ENCODE measurements at regions not wholly inside any gene's neighbourhood (a gene's known extent, or its start where the extent isn't known, plus 50 kb on each side); places are given as distances from the start of the nearest gene placed in this dataset.
A peak's percentile ranks its signal among the peaks of the same experiment; 100 is the strongest.

- H3K4me3 ChIP-seq (ENCODE audit: low read depth, low read length) = no peak overlapping the region
- H3K27ac ChIP-seq (ENCODE audit: extremely low read depth, low read depth, low read length) = no peak overlapping the region
- H3K36me3 ChIP-seq (ENCODE audit: control insufficient read depth in 2 of 2, insufficient read depth in 1 of 2, low read length in 2 of 2) = no peaks in the 10 kb centered on the region
- H3K9me3 ChIP-seq (ENCODE audit: control insufficient read depth, insufficient read depth, low read depth, low read length) = no peaks in the 10 kb centered on the region
- ChIA-PET POLR2A (no interaction called here), CTCF (no interaction called here)
- no peaks in the 10 kb centered on the region for H3K4me1 ChIP-seq (ENCODE audit: control insufficient read depth, insufficient read depth, low read length)
- TF ChIP-seq ZNF704 (tag by site-specific recombination; IDR thresholded peaks at IDR 0.05) = no peak
- no peak for TF ChIP-seq ZBTB7A (tag by site-specific recombination; IDR thresholded peaks at IDR 0.05; ENCODE audit: low read depth)
- TF ChIP-seq, protein P1, sequence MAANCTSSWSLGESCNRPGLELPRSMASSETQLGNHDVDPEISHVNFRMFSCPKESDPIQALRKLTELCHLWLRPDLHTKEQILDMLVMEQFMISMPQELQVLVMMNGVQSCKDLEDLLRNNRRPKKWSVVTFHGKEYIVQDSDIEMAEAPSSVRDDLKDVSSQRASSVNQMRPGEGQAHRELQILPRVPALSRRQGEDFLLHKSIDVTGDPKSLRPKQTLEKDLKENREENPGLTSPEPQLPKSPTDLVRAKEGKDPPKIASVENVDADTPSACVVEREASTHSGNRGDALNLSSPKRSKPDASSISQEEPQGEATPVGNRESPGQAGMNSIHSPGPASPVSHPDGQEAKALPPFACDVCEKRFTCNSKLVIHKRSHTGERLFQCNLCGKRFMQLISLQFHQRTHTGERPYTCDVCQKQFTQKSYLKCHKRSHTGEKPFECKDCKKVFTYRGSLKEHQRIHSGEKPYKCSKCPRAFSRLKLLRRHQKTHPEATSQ (tag by site-specific recombination; IDR thresholded peaks at IDR 0.05) = no peak
- TF ChIP-seq ZNF19 (tag by site-specific recombination; IDR thresholded peaks at IDR 0.05; ENCODE audit: low read depth) = no peak
- TF ChIP-seq ZNF670 (tag by site-specific recombination; IDR thresholded peaks at IDR 0.05; ENCODE audit: low read depth) = no peak
- no peak for TF ChIP-seq ZNF423 (tag by site-specific recombination; IDR thresholded peaks at IDR 0.05)
- TF ChIP-seq MEIS1 (CRISPR knock-in tag; IDR thresholded peaks at IDR 0.05; ENCODE audit: borderline replicate concordance) = no peak
- TF ChIP-seq ZNF221 (tag by site-specific recombination; IDR thresholded peaks at IDR 0.05; ENCODE audit: borderline replicate concordance) = no peak
- TF ChIP-seq YY2 (tag by site-specific recombination; IDR thresholded peaks at IDR 0.05) = no peak
- TF ChIP-seq ZNF664 (tag by site-specific recombination; IDR thresholded peaks at IDR 0.05) = no peak
- TF ChIP-seq ZNF211 (tag by site-specific recombination; IDR thresholded peaks at IDR 0.05; ENCODE audit: low read depth) = no peak
- no peak for TF ChIP-seq BCL11B (tag by site-specific recombination; IDR thresholded peaks at IDR 0.05; ENCODE audit: low read depth)
- TF ChIP-seq, protein P2, sequence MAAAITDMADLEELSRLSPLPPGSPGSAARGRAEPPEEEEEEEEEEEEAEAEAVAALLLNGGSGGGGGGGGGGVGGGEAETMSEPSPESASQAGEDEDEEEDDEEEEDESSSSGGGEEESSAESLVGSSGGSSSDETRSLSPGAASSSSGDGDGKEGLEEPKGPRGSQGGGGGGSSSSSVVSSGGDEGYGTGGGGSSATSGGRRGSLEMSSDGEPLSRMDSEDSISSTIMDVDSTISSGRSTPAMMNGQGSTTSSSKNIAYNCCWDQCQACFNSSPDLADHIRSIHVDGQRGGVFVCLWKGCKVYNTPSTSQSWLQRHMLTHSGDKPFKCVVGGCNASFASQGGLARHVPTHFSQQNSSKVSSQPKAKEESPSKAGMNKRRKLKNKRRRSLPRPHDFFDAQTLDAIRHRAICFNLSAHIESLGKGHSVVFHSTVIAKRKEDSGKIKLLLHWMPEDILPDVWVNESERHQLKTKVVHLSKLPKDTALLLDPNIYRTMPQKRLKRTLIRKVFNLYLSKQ (tag by site-specific recombination; IDR thresholded peaks at IDR 0.05; ENCODE audit: borderline replicate concordance) = no peak
- TF ChIP-seq, protein P3, sequence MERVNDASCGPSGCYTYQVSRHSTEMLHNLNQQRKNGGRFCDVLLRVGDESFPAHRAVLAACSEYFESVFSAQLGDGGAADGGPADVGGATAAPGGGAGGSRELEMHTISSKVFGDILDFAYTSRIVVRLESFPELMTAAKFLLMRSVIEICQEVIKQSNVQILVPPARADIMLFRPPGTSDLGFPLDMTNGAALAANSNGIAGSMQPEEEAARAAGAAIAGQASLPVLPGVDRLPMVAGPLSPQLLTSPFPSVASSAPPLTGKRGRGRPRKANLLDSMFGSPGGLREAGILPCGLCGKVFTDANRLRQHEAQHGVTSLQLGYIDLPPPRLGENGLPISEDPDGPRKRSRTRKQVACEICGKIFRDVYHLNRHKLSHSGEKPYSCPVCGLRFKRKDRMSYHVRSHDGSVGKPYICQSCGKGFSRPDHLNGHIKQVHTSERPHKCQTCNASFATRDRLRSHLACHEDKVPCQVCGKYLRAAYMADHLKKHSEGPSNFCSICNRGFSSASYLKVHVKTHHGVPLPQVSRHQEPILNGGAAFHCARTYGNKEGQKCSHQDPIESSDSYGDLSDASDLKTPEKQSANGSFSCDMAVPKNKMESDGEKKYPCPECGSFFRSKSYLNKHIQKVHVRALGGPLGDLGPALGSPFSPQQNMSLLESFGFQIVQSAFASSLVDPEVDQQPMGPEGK (tag by site-specific recombination; IDR thresholded peaks at IDR 0.05) = no peak
- no peak for TF ChIP-seq ZNF558 (tag by site-specific recombination; IDR thresholded peaks at IDR 0.05)
- TF ChIP-seq ZNF561 (tag by site-specific recombination; IDR thresholded peaks at IDR 0.05; ENCODE audit: borderline replicate concordance) = no peak
- no peak for TF ChIP-seq ZBTB17 (tag by site-specific recombination; IDR thresholded peaks at IDR 0.05)
- no peak for TF ChIP-seq ZNF621 (tag by site-specific recombination; IDR thresholded peaks at IDR 0.05)
- TF ChIP-seq ZNF416 (tag by site-specific recombination; IDR thresholded peaks at IDR 0.05) = no peak
- TF ChIP-seq ZNF585B (tag by site-specific recombination; IDR thresholded peaks at IDR 0.05) = no peak
Measured at GRCh38 chr12:63020269-63020668, 85.3 kb upstream of the PPM1H start.

DNA sequence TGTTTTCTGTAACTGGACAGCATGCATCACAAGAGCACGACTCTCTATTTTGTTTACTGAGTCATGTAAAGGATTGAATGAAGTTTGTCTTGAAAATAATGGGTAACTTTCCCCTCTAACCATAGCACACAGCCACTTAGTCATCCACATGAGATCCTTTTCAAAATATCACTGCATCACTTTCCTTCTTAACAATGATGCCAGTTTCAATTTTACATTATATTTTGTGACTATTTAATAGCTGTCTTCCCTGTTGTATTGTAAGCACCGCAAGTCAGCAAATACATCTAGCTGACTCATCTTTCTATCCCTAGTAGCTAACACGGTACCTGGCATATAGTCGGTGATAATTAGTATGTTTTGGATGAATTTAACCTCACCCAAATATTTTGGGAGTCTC is 83.3 kb upstream of the PPM1H start:
- TF ChIP-seq ZNF362 (tag by site-specific recombination; IDR thresholded peaks at IDR 0.05) (no peak), ZNF660 (tag by site-specific recombination; IDR thresholded peaks at IDR 0.05) (peak; percentile 65; the same call in 1 of the 2 replicates), SP7 (tag by site-specific recombination; IDR thresholded peaks at IDR 0.05) (no peak), EGR2 (tag by site-specific recombination; IDR thresholded peaks at IDR 0.05; ENCODE audit: low read depth) (no peak), TSHZ1 (tag by site-specific recombination; IDR thresholded peaks at IDR 0.05; ENCODE audit: borderline replicate concordance) (no peak)
- ChIA-PET POLR2A (no interaction called here), CTCF (interaction anchor here (1.6 kb wide), 1 partner anchor 51 kb away, joined by 6 read pairs; no protein-coding TSS in a partner anchor)
- Histone ChIP-seq H3K4me1 (ENCODE audit: control insufficient read depth, insufficient read depth, low read length) (no peaks in the 10 kb centered on the region), H3K36me3 (ENCODE audit: control insufficient read depth in 2 of 2, insufficient read depth in 1 of 2, low read length in 2 of 2) (no peaks in the 10 kb centered on the region), H3K27ac (ENCODE audit: extremely low read depth, low read depth, low read length) (no peak overlapping the region), H3K4me3 (ENCODE audit: low read depth, low read length) (no peak overlapping the region), H3K9me3 (ENCODE audit: control insufficient read depth, insufficient read depth, low read depth, low read length) (no peaks in the 10 kb centered on the region)
